ENCODE measurements at regions not wholly inside any gene's neighbourhood (a gene's known extent, or its start where the extent isn't known, plus 50 kb on each side); places are given as distances from the start of the nearest gene placed in this dataset.
A peak's percentile ranks its signal among the peaks of the same experiment; 100 is the strongest.

DNA sequence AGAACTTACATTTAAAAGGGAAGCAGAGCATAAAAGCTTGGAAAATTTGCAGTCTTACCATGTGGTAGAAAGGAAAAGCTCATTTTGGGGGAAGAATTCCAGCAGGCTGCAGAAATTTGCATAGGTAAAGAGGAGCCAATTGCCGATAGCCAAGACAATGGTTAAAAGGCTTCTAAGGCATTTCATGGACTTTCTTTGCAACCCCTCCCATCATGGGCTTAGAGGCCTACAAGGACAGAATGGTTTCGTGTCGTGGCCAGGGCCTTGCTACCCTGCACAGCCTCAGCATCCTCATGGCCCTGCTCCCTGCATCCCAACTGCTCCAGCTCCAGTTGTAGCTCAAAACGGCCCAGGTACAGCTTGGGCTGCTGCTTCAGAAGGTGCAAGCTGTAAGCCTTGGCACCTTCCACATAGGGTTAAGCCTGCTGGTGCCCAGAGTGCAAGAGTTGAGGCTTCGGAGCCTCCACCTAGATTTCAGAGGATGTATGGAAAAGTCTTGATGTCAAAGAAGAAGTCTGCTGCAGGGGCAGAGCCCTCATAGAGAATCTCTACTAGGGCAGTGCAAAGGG, 420.3 kb downstream of the PCDH17 start:
- Mint-ChIP-seq H3K36me3 (ENCODE audit: low read depth) (no peaks in the 10 kb centered on the region; the same call in 2 of the 3 replicates), H3K4me3 (no peak overlapping the region), H3K27ac (no peak overlapping the region), H3K4me1 (peaks cover 9% of the 10 kb centered on the region), H3K9me3 (no peaks in the 10 kb centered on the region), H3K27me3 (ENCODE audit: insufficient read depth, low read depth, poor library complexity) (no peaks in the 10 kb centered on the region)
- peak; percentile 62 for DNase-seq (ENCODE audit: low spot score)
- ATAC-seq = peak; percentile 91
- Histone ChIP-seq H3K4me2 (peak overlapping the region; percentile 0; the same call in 1 of the 2 replicates), H3K4me1 (ENCODE audit: insufficient read depth) (peaks cover 8% of the 10 kb centered on the region; the same call in 1 of the 2 replicates), H3F3A (replicated peaks; ENCODE audit: low read depth) (no peaks in the 10 kb centered on the region), H3K9me2 (ENCODE audit: insufficient read depth) (no peaks in the 10 kb centered on the region), H3K27me3 (ENCODE audit: insufficient read depth) (no peaks in the 10 kb centered on the region), H3K36me3 (ENCODE audit: insufficient read depth) (no peaks in the 10 kb centered on the region), H2AFZ (no peak overlapping the region; the same call in 1 of the 2 replicates), H4K20me1 (replicated peaks; ENCODE audit: insufficient read depth) (no peaks in the 10 kb centered on the region), H3K4me3 (no peak overlapping the region), H3K79me2 (replicated peaks; ENCODE audit: insufficient read depth) (no peaks in the 10 kb centered on the region), H3K27ac (ENCODE audit: low read depth) (0 out of 2 replicates have a peak overlapping the region, but pooled peaks have one; percentile 1)
- TF ChIP-seq NANOG (IDR thresholded peaks at IDR 0.05; ENCODE audit: borderline replicate concordance) = 0 out of 2 replicates have a peak, but pooled peaks have one; percentile 25
- TF ChIP-seq JUNB (IDR thresholded peaks at IDR 0.05; ENCODE audit: unreplicated experiment) = no peak

DNA sequence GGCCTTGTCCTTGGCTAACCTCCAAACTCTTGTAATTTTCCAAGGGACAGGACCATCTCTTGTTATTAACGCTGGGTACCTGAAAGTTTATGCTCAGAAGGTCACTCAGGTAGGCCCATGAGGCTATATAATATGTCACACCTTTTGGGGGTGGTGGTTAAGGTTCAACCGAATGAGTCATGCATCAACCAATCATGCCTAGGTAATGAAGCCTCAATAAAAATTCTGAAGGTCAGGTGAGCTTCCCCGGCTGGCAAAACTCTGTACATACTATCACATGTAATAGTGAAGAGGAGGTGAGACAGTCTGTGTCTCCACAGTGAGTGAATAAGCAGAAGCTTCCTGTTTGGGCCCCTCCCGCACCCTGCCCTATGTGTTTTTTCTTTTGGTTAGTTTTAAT, 424.9 kb downstream of the PCDH17 start:
- peaks cover 3% of the 10 kb centered on the region for H3K4me1 Mint-ChIP-seq
- H3K9me2 ChIP-seq (ENCODE audit: insufficient read depth) = no peaks in the 10 kb centered on the region
- no peak overlapping the region for H3K27ac Mint-ChIP-seq
- TF ChIP-seq, protein P1, sequence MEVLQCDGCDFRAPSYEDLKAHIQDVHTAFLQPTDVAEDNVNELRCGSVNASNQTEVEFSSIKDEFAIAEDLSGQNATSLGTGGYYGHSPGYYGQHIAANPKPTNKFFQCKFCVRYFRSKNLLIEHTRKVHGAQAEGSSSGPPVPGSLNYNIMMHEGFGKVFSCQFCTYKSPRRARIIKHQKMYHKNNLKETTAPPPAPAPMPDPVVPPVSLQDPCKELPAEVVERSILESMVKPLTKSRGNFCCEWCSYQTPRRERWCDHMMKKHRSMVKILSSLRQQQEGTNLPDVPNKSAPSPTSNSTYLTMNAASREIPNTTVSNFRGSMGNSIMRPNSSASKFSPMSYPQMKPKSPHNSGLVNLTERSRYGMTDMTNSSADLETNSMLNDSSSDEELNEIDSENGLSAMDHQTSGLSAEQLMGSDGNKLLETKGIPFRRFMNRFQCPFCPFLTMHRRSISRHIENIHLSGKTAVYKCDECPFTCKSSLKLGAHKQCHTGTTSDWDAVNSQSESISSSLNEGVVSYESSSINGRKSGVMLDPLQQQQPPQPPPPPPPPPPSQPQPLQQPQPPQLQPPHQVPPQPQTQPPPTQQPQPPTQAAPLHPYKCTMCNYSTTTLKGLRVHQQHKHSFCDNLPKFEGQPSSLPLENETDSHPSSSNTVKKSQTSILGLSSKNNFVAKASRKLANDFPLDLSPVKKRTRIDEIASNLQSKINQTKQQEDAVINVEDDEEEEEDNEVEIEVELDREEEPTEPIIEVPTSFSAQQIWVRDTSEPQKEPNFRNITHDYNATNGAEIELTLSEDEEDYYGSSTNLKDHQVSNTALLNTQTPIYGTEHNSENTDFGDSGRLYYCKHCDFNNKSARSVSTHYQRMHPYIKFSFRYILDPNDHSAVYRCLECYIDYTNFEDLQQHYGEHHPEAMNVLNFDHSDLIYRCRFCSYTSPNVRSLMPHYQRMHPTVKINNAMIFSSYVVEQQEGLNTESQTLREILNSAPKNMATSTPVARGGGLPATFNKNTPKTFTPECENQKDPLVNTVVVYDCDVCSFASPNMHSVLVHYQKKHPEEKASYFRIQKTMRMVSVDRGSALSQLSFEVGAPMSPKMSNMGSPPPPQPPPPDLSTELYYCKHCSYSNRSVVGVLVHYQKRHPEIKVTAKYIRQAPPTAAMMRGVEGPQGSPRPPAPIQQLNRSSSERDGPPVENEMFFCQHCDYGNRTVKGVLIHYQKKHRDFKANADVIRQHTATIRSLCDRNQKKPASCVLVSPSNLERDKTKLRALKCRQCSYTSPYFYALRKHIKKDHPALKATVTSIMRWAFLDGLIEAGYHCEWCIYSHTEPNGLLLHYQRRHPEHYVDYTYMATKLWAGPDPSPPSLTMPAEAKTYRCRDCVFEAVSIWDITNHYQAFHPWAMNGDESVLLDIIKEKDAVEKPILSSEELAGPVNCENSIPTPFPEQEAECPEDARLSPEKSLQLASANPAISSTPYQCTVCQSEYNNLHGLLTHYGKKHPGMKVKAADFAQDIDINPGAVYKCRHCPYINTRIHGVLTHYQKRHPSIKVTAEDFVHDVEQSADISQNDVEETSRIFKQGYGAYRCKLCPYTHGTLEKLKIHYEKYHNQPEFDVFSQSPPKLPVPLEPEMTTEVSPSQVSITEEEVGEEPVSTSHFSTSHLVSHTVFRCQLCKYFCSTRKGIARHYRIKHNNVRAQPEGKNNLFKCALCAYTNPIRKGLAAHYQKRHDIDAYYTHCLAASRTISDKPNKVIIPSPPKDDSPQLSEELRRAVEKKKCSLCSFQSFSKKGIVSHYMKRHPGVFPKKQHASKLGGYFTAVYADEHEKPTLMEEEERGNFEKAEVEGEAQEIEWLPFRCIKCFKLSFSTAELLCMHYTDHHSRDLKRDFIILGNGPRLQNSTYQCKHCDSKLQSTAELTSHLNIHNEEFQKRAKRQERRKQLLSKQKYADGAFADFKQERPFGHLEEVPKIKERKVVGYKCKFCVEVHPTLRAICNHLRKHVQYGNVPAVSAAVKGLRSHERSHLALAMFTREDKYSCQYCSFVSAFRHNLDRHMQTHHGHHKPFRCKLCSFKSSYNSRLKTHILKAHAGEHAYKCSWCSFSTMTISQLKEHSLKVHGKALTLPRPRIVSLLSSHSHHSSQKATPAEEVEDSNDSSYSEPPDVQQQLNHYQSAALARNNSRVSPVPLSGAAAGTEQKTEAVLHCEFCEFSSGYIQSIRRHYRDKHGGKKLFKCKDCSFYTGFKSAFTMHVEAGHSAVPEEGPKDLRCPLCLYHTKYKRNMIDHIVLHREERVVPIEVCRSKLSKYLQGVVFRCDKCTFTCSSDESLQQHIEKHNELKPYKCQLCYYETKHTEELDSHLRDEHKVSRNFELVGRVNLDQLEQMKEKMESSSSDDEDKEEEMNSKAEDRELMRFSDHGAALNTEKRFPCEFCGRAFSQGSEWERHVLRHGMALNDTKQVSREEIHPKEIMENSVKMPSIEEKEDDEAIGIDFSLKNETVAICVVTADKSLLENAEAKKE (CRISPR knock-in tag; IDR thresholded peaks at IDR 0.05) = no peak
- no peak overlapping the region for H3K4me3 ChIP-seq
- H3K9me3 Mint-ChIP-seq = no peaks in the 10 kb centered on the region
- H3K79me2 ChIP-seq (replicated peaks; ENCODE audit: insufficient read depth) = no peaks in the 10 kb centered on the region
- H3K36me3 ChIP-seq (ENCODE audit: insufficient read depth) = no peaks in the 10 kb centered on the region
- H3F3A ChIP-seq (replicated peaks; ENCODE audit: low read depth) = no peaks in the 10 kb centered on the region
- no peak overlapping the region for H3K27ac ChIP-seq (ENCODE audit: low read depth)
- peaks cover 3% of the 10 kb centered on the region; the same call in 1 of the 2 replicates for H3K4me1 ChIP-seq (ENCODE audit: insufficient read depth)
- no peaks in the 10 kb centered on the region for H4K20me1 ChIP-seq (replicated peaks; ENCODE audit: insufficient read depth)
- no peaks in the 10 kb centered on the region; the same call in 2 of the 3 replicates for H3K36me3 Mint-ChIP-seq (ENCODE audit: low read depth)
- H3K4me2 ChIP-seq = no peak overlapping the region
- no peaks in the 10 kb centered on the region for H3K27me3 Mint-ChIP-seq (ENCODE audit: insufficient read depth, low read depth, poor library complexity)
- no peaks in the 10 kb centered on the region for H3K27me3 ChIP-seq (ENCODE audit: insufficient read depth)
- no peak for ATAC-seq
- no peak for DNase-seq (ENCODE audit: low spot score)
- no peak overlapping the region for H2AFZ ChIP-seq
- H3K4me3 Mint-ChIP-seq = no peak overlapping the region

All from GM23338 (cell line).